ENCODE measurements at regions not wholly inside any gene's neighbourhood (a gene's known extent, or its start where the extent isn't known, plus 50 kb on each side); places are given as distances from the start of the nearest gene placed in this dataset.

DNA sequence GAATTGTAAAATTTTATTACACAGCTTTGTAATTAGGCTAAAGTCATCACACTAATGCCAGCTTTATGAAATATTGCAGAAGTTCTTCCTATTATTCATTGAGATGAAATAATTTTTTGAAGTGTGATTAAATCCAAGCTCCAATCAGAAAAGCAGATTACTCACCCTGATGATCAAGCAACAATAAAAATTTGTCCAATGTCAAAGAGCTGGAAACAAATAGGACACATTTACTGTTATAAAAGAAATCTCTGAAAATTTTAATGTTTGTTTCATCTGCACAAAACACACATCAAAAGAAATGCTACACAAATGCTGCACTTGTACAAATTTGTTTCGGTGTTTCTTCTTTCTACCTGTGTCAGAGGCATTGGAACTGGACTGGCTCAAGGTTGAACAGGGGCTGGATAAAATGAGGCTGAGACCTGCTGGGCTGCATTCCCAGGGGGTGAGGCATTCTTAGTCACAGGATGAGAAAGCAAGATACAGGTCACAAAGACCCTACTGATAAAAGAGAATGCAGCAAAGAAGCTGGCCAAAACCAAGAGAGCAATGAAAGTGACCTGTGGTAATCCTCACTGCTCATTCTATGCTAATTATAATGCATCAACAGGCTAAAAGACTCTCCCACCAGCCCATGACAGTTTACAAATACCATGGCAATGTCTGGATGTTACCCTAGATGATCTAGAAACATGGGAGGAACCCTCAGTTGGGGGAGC lies 78.3 kb downstream of the GASK1B start:
- TF ChIP-seq CTCF (IDR thresholded peaks at IDR 0.05) (no peak), POLR2A (IDR thresholded peaks at IDR 0.05) (no peak)
